H1 (cell line): ENCODE measurements at regions not wholly inside any gene's neighbourhood (a gene's known extent, or its start where the extent isn't known, plus 50 kb on each side); places are given as distances from the start of the nearest gene placed in this dataset.

Experiments used
- CTCF ChIA-PET: fragments of 300-600 bp; sonication (Branson Sonifier 250); formaldehyde crosslinking; loops from one replicate; lab custom pipeline; 2021; ENCODE audit not compliant: partially characterized antibody; lab: Charles Lee
- POLR2A ChIA-PET: fragments of 300-600 bp; sonication (Branson Sonifier 250); formaldehyde crosslinking; loops from one replicate; lab custom pipeline; 2021; ENCODE audit warnings: inconsistent platforms; ENCODE audit not compliant: partially characterized antibody; lab: Charles Lee
- DNase-seq, 2 experiments: peaks; one replicate each; pipeline versions ENCODE4 v3.0.0 to v3.0.0-alpha.2; 2010 to 2022; ENCODE audit warnings: low spot score in 2 of 2, low read depth in 1 of 2, mixed read lengths in 1 of 2
- FAIRE-seq: peaks from 2 replicates; lab custom pipeline; 2011; peaks lifted over from hg19 to GRCh38; lab: Jason Lieb, UNC
- H2AFZ ChIP-seq: 2 replicates; pipeline ENCODE4 v1.8.1; 2012; ENCODE audit warnings: low read length, inconsistent platforms
- H2AK5ac ChIP-seq: 2 replicates; pipeline ENCODE4 v1.6.1; 2013; ENCODE audit warnings: low read depth, low read length
- H2BK120ac ChIP-seq: replicated peaks from 2 replicates; pipeline ENCODE3; 2013; ENCODE audit warnings: low read depth, low read length, inconsistent platforms
- H2BK12ac ChIP-seq: 2 replicates; pipeline ENCODE4 v1.6.1; 2013; ENCODE audit warnings: low read depth, low read length
- H2BK15ac ChIP-seq: 2 replicates; pipeline ENCODE4 v1.6.1; 2013; ENCODE audit warnings: low read length
- H2BK20ac ChIP-seq: 2 replicates; pipeline ENCODE4 v1.6.1; 2013; ENCODE audit warnings: low read length
- H2BK5ac ChIP-seq: 2 replicates; pipeline ENCODE4 v1.6.1; 2013; ENCODE audit warnings: low read depth, low read length
- H3K14ac ChIP-seq: 2 replicates; pipeline ENCODE4 v1.6.1; 2013; ENCODE audit warnings: inconsistent platforms; ENCODE audit not compliant: insufficient read length
- H3K18ac ChIP-seq: 2 replicates; pipeline ENCODE4 v1.6.1; 2013; ENCODE audit warnings: low read length; ENCODE audit errors: extremely low read depth
- H3K23ac ChIP-seq: 2 replicates; pipeline ENCODE4 v1.6.1; 2013; ENCODE audit warnings: inconsistent platforms; ENCODE audit not compliant: insufficient read length
- H3K23me2 ChIP-seq: 2 replicates; pipeline ENCODE4 v1.6.1; 2013; ENCODE audit warnings: low read depth, low read length
- H3K27ac ChIP-seq: 2 replicates; pipeline ENCODE4 v1.6.1; 2011; ENCODE audit warnings: low read depth, low read length, inconsistent platforms
- H3K27me3 ChIP-seq, 4 experiments: replicated peaks in 1 of 4; 1 replicate in 1 of 4; 2 replicates in 3 of 4; pipeline versions ENCODE4 v1.6.1 to v1.8.1; 2011 to 2013; ENCODE audit warnings: low read length in 3 of 4, mild to moderate bottlenecking in 3 of 4, inconsistent platforms in 2 of 4, mixed read lengths in 2 of 4, moderate library complexity in 1 of 4; ENCODE audit not compliant: control insufficient read depth in 3 of 4, insufficient read depth in 3 of 4; ENCODE audit errors: extremely low read depth in 1 of 4
- H3K36me3 ChIP-seq, 4 experiments: 2 replicates each; pipeline versions ENCODE4 v1.6.1 to v1.8.1; 2011 to 2013; ENCODE audit warnings: mild to moderate bottlenecking in 4 of 4, low read length in 3 of 4, moderate library complexity in 2 of 4, control low read depth in 1 of 4, inconsistent platforms in 1 of 4; ENCODE audit not compliant: insufficient read depth in 4 of 4, control insufficient read depth in 2 of 4
- H3K4ac ChIP-seq: replicated peaks from 2 replicates; pipeline ENCODE3; 2013; ENCODE audit warnings: low read length, low read depth, mixed read lengths, inconsistent platforms; ENCODE audit not compliant: insufficient read length
- H3K4me1 ChIP-seq, 4 experiments: replicated peaks in 1 of 4; 1 replicate in 1 of 4; 2 replicates in 3 of 4; pipeline versions ENCODE4 v1.6.1 to v1.8.1; 2011 to 2013; ENCODE audit warnings: low read length in 3 of 4, inconsistent platforms in 2 of 4, mixed read lengths in 1 of 4; ENCODE audit not compliant: insufficient read depth in 4 of 4, control insufficient read depth in 3 of 4
- H3K4me2 ChIP-seq, 2 experiments: 2 replicates each; pipeline versions ENCODE4 v1.6.1 to v1.8.1; 2011 to 2013; ENCODE audit warnings: low read depth in 2 of 2, low read length in 2 of 2, control low read depth in 1 of 2, inconsistent platforms in 1 of 2, mild to moderate bottlenecking in 1 of 2; ENCODE audit not compliant: insufficient read depth in 1 of 2
- H3K4me3 ChIP-seq, 4 experiments: fragments of 200-600, 300-600 bp in 1 of 4; sonication (generic), shearing (Covaris generic), sonication (Bioruptor Twin) in 1 of 4; 2 replicates each; pipeline versions ENCODE4 v1.5.1 to v1.8.1; 2011 to 2016; ENCODE audit warnings: low read length in 4 of 4, low read depth in 3 of 4, control low read depth in 2 of 4, inconsistent platforms in 2 of 4, mild to moderate bottlenecking in 2 of 4, mixed read lengths in 1 of 4, moderate library complexity in 1 of 4; ENCODE audit not compliant: insufficient read depth in 2 of 4; ENCODE audit errors: extremely low read depth in 1 of 4
- H3K56ac ChIP-seq: replicated peaks from 2 replicates; pipeline ENCODE3; 2013; ENCODE audit warnings: low read depth, mild to moderate bottlenecking, mixed read lengths, low read length, inconsistent platforms; ENCODE audit not compliant: insufficient read length
- H3K79me1 ChIP-seq: 2 replicates; pipeline ENCODE4 v1.6.1; 2013; ENCODE audit warnings: low read depth, low read length, control low read depth
- H3K79me2 ChIP-seq, 2 experiments: 2 replicates each; pipeline versions ENCODE4 v1.6.1 to v1.8.1; 2012 to 2013; ENCODE audit warnings: low read length in 2 of 2, mild to moderate bottlenecking in 2 of 2, inconsistent platforms in 1 of 2; ENCODE audit not compliant: insufficient read depth in 2 of 2, control insufficient read depth in 1 of 2
- H3K9ac ChIP-seq, 4 experiments: replicated peaks in 1 of 4; 1 replicate in 1 of 4; 2 replicates in 3 of 4; pipeline versions ENCODE4 v1.6.1 to v1.8.1; 2011 to 2013; ENCODE audit warnings: low read depth in 3 of 4, low read length in 3 of 4, control low read depth in 2 of 4, mild to moderate bottlenecking in 2 of 4, moderate library complexity in 2 of 4, inconsistent platforms in 1 of 4; ENCODE audit errors: extremely low read depth in 1 of 4
- H3K9me3 ChIP-seq, 2 experiments: 2 replicates each; pipeline versions ENCODE4 v1.6.1 to v1.8.1; 2012 to 2013; ENCODE audit warnings: mild to moderate bottlenecking in 2 of 2, moderate library complexity in 2 of 2, control low read depth in 1 of 2, inconsistent platforms in 1 of 2, low read depth in 1 of 2, low read length in 1 of 2, mixed read lengths in 1 of 2; ENCODE audit not compliant: insufficient read depth in 2 of 2
- H4K20me1 ChIP-seq, 2 experiments: replicated peaks in 1 of 2; 2 replicates each; pipeline versions ENCODE3 to v1.8.1; 2011 to 2013; ENCODE audit warnings: inconsistent platforms in 2 of 2, low read length in 2 of 2, mild to moderate bottlenecking in 1 of 2; ENCODE audit not compliant: insufficient read depth in 2 of 2, control insufficient read depth in 1 of 2
- H4K5ac ChIP-seq: 2 replicates; pipeline ENCODE4 v1.6.1; 2013; ENCODE audit warnings: low read length, low read depth, mixed read lengths, inconsistent platforms; ENCODE audit not compliant: insufficient read length
- H4K8ac ChIP-seq: 2 replicates; pipeline ENCODE4 v1.8.0; 2013; ENCODE audit warnings: mild to moderate bottlenecking, moderate library complexity, low read length, inconsistent platforms; ENCODE audit not compliant: insufficient read depth; ENCODE audit errors: extremely low read depth
- H4K91ac ChIP-seq: replicated peaks from 2 replicates; pipeline ENCODE3; 2013; ENCODE audit warnings: low read length, mixed read lengths, inconsistent platforms; ENCODE audit not compliant: insufficient read length
- EP300 ChIP-seq, 2 experiments: IDR thresholded peaks; 1 replicate in 1 of 2; 2 replicates in 1 of 2; pipeline ENCODE4 v1.6.1; 2011 to 2012; ENCODE audit warnings: low read depth in 2 of 2, low read length in 2 of 2, mild to moderate bottlenecking in 2 of 2, borderline replicate concordance in 1 of 2, inconsistent platforms in 1 of 2, moderate library complexity in 1 of 2
- EZH2 ChIP-seq: fragments of 200-600 bp; sonication (generic); IDR thresholded peaks from 2 replicates; pipeline ENCODE4 v1.7.1; 2012; ENCODE audit warnings: low read depth, mild to moderate bottlenecking, moderate library complexity, low read length, inconsistent platforms; ENCODE audit not compliant: severe bottlenecking
- KDM1A ChIP-seq: fragments of 200-600, 300-600 bp; sonication (generic); IDR thresholded peaks from 2 replicates; pipeline ENCODE4 v1.7.1; 2016; ENCODE audit warnings: mild to moderate bottlenecking, low read length, borderline replicate concordance
- WGBS, 2 experiments: shearing (Covaris generic) in 1 of 2; methylation state at CpG; one replicate each; pipeline versions ENCODE4 v1.1.6 to v1.1.7; 2013 to 2015; ENCODE audit warnings: low lambda C conversion rate in 2 of 2, mixed read lengths in 2 of 2, inconsistent platforms in 1 of 2, low coverage in 1 of 2, missing lambda C conversion rate in 1 of 2; ENCODE audit not compliant: insufficient replicate concordance in 2 of 2, insufficient coverage in 1 of 2, insufficient read length in 1 of 2; ENCODE audit errors: extremely low coverage in 1 of 2, missing lambda C conversion rate in 1 of 2; 5-methylcytosine and 5-hydroxymethylcytosine counted together

GRCh38 chr1:114035304-114035700 is 56.0 kb downstream of the OLFML3 start:
- H4K5ac ChIP-seq: peak overlapping the region; percentile 61
- peak overlapping the region; percentile 81 for H4K91ac ChIP-seq
- no peaks in the 10 kb centered on the region for H4K20me1 ChIP-seq
- H3K79me2 ChIP-seq: peaks cover 0 to 13% of the 10 kb centered on the region in 2 experiments; a peak in 1 of 4 replicates
- no peak overlapping the region for H3K14ac ChIP-seq
- no peaks in the 10 kb centered on the region for H3K79me1 ChIP-seq
- H2AK5ac ChIP-seq: 0 out of 2 replicates have a peak overlapping the region, but pooled peaks have one; percentile 34
- peak overlapping the region; percentile 97 for H3K18ac ChIP-seq
- no peak for TF ChIP-seq EP300 (IDR thresholded peaks at IDR 0.05; ENCODE audit: borderline replicate concordance in 1 of 2, low read depth in 2 of 2, low read length in 2 of 2)
- TF ChIP-seq KDM1A: 0 out of 2 replicates have a peak, but pooled peaks have one; percentile 7
- peak; percentile 34 for TF ChIP-seq EZH2
- no peak for FAIRE-seq
- H2BK5ac ChIP-seq: peak overlapping the region; percentile 98; the same call in 1 of the 2 replicates
- H3K23me2 ChIP-seq: peaks cover 18% of the 10 kb centered on the region
- no peaks in the 10 kb centered on the region for H3K27me3 ChIP-seq
- H3K9me3 ChIP-seq: no peaks in the 10 kb centered on the region
- 42% methylated on average over 4 of the region's 4 CpGs; no CpG with 5 or more reads in 1 of the 2 experiments for WGBS, 2 experiments
- H4K8ac ChIP-seq: no peak overlapping the region
- H2BK20ac ChIP-seq: peak overlapping the region; percentile 91
- DNase-seq: no peak
- CTCF ChIA-PET: interaction anchor here (0.6 to 4.0 kb wide), 18 partner anchors 9 to 1067 kb away, joined by 3 to 29 read pairs (median 4); partner anchors contain the start of gene OLFML3
- H2BK15ac ChIP-seq: 0 out of 2 replicates have a peak overlapping the region, but pooled peaks have one; percentile 22
- POLR2A ChIA-PET: interaction anchor here (0.7 to 8.2 kb wide), 14 partner anchors 12 to 119 kb away, joined by 3 to 47 read pairs (median 6); partner anchors contain the start of genes OLFML3 and SYT6
- H3K9ac ChIP-seq: no peak overlapping the region; a peak in 1 of 7 replicates
- no peaks in the 10 kb centered on the region; a peak in 1 of 8 replicates for H3K36me3 ChIP-seq
- H3K4me1 ChIP-seq: peaks cover 4 to 46% (median 32%) of the 10 kb centered on the region in 4 experiments
- peak overlapping the region; percentile 65 for H3K27ac ChIP-seq
- peak overlapping the region; percentile 80 for H2BK12ac ChIP-seq
- H2AFZ ChIP-seq: no peak overlapping the region
- no peak overlapping the region for H3K23ac ChIP-seq
- peak overlapping the region; percentile 15 for H3K4ac ChIP-seq
- H3K56ac ChIP-seq: peak overlapping the region; percentile 3
- peak overlapping the region; percentile 49 for H2BK120ac ChIP-seq
- peak overlapping the region in 3 of 4 experiments; percentile 19 to 59 (median 57); a peak in 3 of 8 replicates for H3K4me3 ChIP-seq
- peak overlapping the region; percentile 71 to 98 for H3K4me2 ChIP-seq
